ENCODE measurements at regions not wholly inside any gene's neighbourhood (a gene's known extent, or its start where the extent isn't known, plus 50 kb on each side); places are given as distances from the start of the nearest gene placed in this dataset.

DNA sequence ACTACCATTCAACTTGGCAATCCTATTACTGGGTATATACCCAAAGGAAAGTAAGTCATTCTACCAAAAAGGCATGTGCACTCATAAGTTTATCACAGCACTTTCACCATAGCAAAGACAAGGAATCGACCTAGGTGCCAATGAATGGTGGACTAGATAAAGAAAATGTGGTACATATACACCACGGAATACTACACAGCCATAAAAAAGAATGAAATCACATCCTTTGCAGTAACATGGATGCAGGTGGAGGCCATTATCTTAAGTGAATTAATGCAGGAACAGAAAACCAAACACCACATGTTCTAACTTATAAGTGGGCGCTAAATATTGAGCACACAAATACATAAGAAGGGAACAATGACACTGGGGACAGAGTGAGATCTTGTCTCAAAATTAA, 65.8 kb upstream of the SUB1 start:
- in situ Hi-C loops (cut with HindIII; ENCODE audit: low pct_unique_long_range_greater_than_20kb, low sequenced_read_pairs) (no loop called here), intact Hi-C loops (cut with micrococcal nuclease; ENCODE audit: unreplicated experiment) (no loop called here)
- TF ChIP-seq SIN3A (IDR thresholded peaks at IDR 0.05; ENCODE audit: borderline replicate concordance, insufficient read depth, low read depth, low read length) = no peak
- TF ChIP-seq REST (IDR thresholded peaks at IDR 0.05; ENCODE audit: insufficient read depth in 1 of 2, low read depth in 2 of 2, low read length in 1 of 2) = no peak
- TF ChIP-seq, protein P1, sequence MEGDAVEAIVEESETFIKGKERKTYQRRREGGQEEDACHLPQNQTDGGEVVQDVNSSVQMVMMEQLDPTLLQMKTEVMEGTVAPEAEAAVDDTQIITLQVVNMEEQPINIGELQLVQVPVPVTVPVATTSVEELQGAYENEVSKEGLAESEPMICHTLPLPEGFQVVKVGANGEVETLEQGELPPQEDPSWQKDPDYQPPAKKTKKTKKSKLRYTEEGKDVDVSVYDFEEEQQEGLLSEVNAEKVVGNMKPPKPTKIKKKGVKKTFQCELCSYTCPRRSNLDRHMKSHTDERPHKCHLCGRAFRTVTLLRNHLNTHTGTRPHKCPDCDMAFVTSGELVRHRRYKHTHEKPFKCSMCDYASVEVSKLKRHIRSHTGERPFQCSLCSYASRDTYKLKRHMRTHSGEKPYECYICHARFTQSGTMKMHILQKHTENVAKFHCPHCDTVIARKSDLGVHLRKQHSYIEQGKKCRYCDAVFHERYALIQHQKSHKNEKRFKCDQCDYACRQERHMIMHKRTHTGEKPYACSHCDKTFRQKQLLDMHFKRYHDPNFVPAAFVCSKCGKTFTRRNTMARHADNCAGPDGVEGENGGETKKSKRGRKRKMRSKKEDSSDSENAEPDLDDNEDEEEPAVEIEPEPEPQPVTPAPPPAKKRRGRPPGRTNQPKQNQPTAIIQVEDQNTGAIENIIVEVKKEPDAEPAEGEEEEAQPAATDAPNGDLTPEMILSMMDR (IDR thresholded peaks at IDR 0.05) = no peak
- TF ChIP-seq POLR2AphosphoS5 (IDR thresholded peaks at IDR 0.05; ENCODE audit: low read depth, low read length) = no peak
- no peak for TF ChIP-seq TCF7L2 (IDR thresholded peaks at IDR 0.05; ENCODE audit: low read depth, low read length)
- Histone ChIP-seq H3K4me3 (ENCODE audit: low read depth in 2 of 2, low read length in 2 of 2) (no peak overlapping the region), H3K4me1 (ENCODE audit: control insufficient read depth, insufficient read depth, low read length) (no peaks in the 10 kb centered on the region), H3K27me3 (ENCODE audit: control insufficient read depth, insufficient read depth, low read length) (no peaks in the 10 kb centered on the region), H3K36me3 (ENCODE audit: control insufficient read depth, insufficient read depth, low read length) (no peaks in the 10 kb centered on the region), H3K27ac (ENCODE audit: low read length) (no peak overlapping the region), H3K9me3 (ENCODE audit: control insufficient read depth, insufficient read depth, low read depth, low read length) (no peaks in the 10 kb centered on the region)
- ChIA-PET POLR2A (no interaction called here), CTCF (interaction anchor here (0.6 kb wide), 1 partner anchor 42 kb away, joined by 3 read pairs; no protein-coding TSS in a partner anchor)
- DNase-seq (ENCODE audit: low read depth, low spot score) (no peak), ATAC-seq (no peak)
- BruUV-seq (replicated peaks) = no TSS peak

DNA sequence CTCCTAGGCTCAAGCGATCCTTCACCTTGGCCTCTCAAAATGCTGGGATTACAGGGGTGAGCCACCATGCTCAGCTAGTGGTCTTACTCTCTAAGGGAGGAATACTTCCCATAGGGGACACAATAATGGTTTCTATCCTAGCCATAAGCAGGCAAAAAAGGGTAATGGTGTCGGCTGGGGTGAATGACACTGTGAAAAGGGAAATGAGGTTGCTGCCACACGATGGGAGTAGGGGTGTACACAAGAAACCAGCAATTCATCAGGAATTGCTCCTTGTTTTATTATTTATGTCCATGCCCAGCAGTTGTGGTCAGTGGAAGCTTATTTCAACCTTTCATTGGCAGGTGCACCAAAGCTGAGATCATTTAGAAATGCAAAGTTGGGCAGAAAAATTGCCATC, 70.3 kb upstream of the ZFR start:
- Histone ChIP-seq H3K36me3 (ENCODE audit: control insufficient read depth, insufficient read depth, low read length) (no peaks in the 10 kb centered on the region), H3K27ac (ENCODE audit: low read length) (no peak overlapping the region), H3K4me3 (ENCODE audit: low read depth in 2 of 2, low read length in 2 of 2) (no peak overlapping the region), H3K4me1 (ENCODE audit: control insufficient read depth, insufficient read depth, low read length) (no peaks in the 10 kb centered on the region), H3K9me3 (ENCODE audit: control insufficient read depth, insufficient read depth, low read depth, low read length) (no peaks in the 10 kb centered on the region), H3K27me3 (ENCODE audit: control insufficient read depth, insufficient read depth, low read length) (no peaks in the 10 kb centered on the region; the same call in 1 of the 2 replicates)
- ATAC-seq (no peak), DNase-seq (ENCODE audit: low read depth, low spot score) (no peak)
- intact Hi-C loops (cut with micrococcal nuclease; ENCODE audit: unreplicated experiment) = no loop called here
- POLR2A ChIA-PET = no interaction called here
- CTCF ChIA-PET = no interaction called here
- no TSS peak for BruUV-seq (replicated peaks)
- TF ChIP-seq, protein P1 (IDR thresholded peaks at IDR 0.05) = no peak
- TF ChIP-seq POLR2AphosphoS5 (IDR thresholded peaks at IDR 0.05; ENCODE audit: low read depth, low read length) (no peak), REST (IDR thresholded peaks at IDR 0.05; ENCODE audit: insufficient read depth in 1 of 2, low read depth in 2 of 2, low read length in 1 of 2) (no peak), SIN3A (IDR thresholded peaks at IDR 0.05; ENCODE audit: borderline replicate concordance, insufficient read depth, low read depth, low read length) (no peak), TCF7L2 (IDR thresholded peaks at IDR 0.05; ENCODE audit: low read depth, low read length) (no peak)
- in situ Hi-C loops (cut with HindIII; ENCODE audit: low pct_unique_long_range_greater_than_20kb, low sequenced_read_pairs) = no loop called here
